NOMO-1 treated with dmso at 0.1 percent for 144 hours (cell line): ENCODE measurements at regions not wholly inside any gene's neighbourhood (a gene's known extent, or its start where the extent isn't known, plus 50 kb on each side); places are given as distances from the start of the nearest gene placed in this dataset.

Experiments
- DNase-seq: peaks from one replicate; lab custom pipeline; 2025; ENCODE audit not compliant: unreplicated experiment; lab: John Stamatoyannopoulos, UW

GRCh38 chr16:59759296-59759695 lies 1025.2 kb upstream of the GOT2 start:
- no peak for DNase-seq

- no peak for DNase-seq
Measured at GRCh38 chr16:59758848-59759247, 1024.7 kb upstream of the GOT2 start.

- DNase-seq, result no peak
Measured at GRCh38 chr16:59754854-59755253, 1020.7 kb upstream of the GOT2 start.

GRCh38 chr16:59749662-59750336 lies 1015.7 kb upstream of the GOT2 start:
- no peak for DNase-seq

GRCh38 chr16:59748531-59748930 lies 1014.4 kb upstream of the GOT2 start:
- no peak for DNase-seq

GRCh38 chr16:59743504-59743903 lies 1009.4 kb upstream of the GOT2 start:
- no peak for DNase-seq

- no peak for DNase-seq
Measured at GRCh38 chr16:59740858-59741257, 1006.7 kb upstream of the GOT2 start.

GRCh38 chr16:59737274-59737673 lies 1003.2 kb upstream of the GOT2 start:
- DNase-seq, result no peak

GRCh38 chr16:59733321-59733720 lies 999.2 kb upstream of the GOT2 start:
- no peak for DNase-seq

- DNase-seq, result no peak
Measured at GRCh38 chr16:59729613-59730012, 995.5 kb upstream of the GOT2 start.

- no peak for DNase-seq
Measured at GRCh38 chr16:59719121-59719520, 985.0 kb upstream of the GOT2 start.

GRCh38 chr16:59707436-59708226 lies 973.5 kb upstream of the GOT2 start:
- DNase-seq, result no peak

- no peak for DNase-seq
Measured at GRCh38 chr16:59701963-59702930, 968.1 kb upstream of the GOT2 start.

- DNase-seq, result no peak
Measured at GRCh38 chr16:59699786-59700185, 965.7 kb upstream of the GOT2 start.

GRCh38 chr16:59698346-59699020 lies 964.4 kb upstream of the GOT2 start:
- DNase-seq, result no peak

GRCh38 chr16:59697761-59698160 lies 963.6 kb upstream of the GOT2 start:
- DNase-seq, result no peak

GRCh38 chr16:59697236-59697635 lies 963.1 kb upstream of the GOT2 start:
- no peak for DNase-seq

- DNase-seq, result no peak
Measured at GRCh38 chr16:59696495-59696894, 962.4 kb upstream of the GOT2 start.

GRCh38 chr16:59690216-59690615 lies 956.1 kb upstream of the GOT2 start:
- DNase-seq, result no peak

- DNase-seq, result no peak
Measured at GRCh38 chr16:59688006-59688405, 953.9 kb upstream of the GOT2 start.

GRCh38 chr16:59686405-59686804 lies 952.3 kb upstream of the GOT2 start:
- DNase-seq, result no peak
